ENCODE measurements at regions not wholly inside any gene's neighbourhood (a gene's known extent, or its start where the extent isn't known, plus 50 kb on each side); places are given as distances from the start of the nearest gene placed in this dataset.

GRCh38 chr7:153457746-153458145 is 594.5 kb upstream of the DPP6 start:
- TF ChIP-seq POLR2A (IDR thresholded peaks at IDR 0.05) (no peak), POLR2AphosphoS5 (IDR thresholded peaks at IDR 0.05) (no peak)
- TF ChIP-seq, protein P1, sequence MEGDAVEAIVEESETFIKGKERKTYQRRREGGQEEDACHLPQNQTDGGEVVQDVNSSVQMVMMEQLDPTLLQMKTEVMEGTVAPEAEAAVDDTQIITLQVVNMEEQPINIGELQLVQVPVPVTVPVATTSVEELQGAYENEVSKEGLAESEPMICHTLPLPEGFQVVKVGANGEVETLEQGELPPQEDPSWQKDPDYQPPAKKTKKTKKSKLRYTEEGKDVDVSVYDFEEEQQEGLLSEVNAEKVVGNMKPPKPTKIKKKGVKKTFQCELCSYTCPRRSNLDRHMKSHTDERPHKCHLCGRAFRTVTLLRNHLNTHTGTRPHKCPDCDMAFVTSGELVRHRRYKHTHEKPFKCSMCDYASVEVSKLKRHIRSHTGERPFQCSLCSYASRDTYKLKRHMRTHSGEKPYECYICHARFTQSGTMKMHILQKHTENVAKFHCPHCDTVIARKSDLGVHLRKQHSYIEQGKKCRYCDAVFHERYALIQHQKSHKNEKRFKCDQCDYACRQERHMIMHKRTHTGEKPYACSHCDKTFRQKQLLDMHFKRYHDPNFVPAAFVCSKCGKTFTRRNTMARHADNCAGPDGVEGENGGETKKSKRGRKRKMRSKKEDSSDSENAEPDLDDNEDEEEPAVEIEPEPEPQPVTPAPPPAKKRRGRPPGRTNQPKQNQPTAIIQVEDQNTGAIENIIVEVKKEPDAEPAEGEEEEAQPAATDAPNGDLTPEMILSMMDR (IDR thresholded peaks at IDR 0.05 in 8 of 11, conservative IDR thresholded peaks at IDR 0.05 in 3 of 11): no peak
- Histone ChIP-seq H3K36me3 (no peaks in the 10 kb centered on the region), H3K4me1 (no peaks in the 10 kb centered on the region), H3K27ac (no peak overlapping the region), H3K9me3 (peaks cover 0 to 21% (median 13%) of the 10 kb centered on the region in 8 donors), H3K4me3 (no peak overlapping the region), H3K27me3 (replicated peaks in 1 of 7) (no peaks in the 10 kb centered on the region)
- WGBS, 5 donors: 66 to 87% (median 78%) methylated on average over 7 of the region's 7 CpGs
- intact Hi-C loops (cut with DNase I; ENCODE audit: low total_unique reads): no loop called here
- DNase-seq: no peak

DNA sequence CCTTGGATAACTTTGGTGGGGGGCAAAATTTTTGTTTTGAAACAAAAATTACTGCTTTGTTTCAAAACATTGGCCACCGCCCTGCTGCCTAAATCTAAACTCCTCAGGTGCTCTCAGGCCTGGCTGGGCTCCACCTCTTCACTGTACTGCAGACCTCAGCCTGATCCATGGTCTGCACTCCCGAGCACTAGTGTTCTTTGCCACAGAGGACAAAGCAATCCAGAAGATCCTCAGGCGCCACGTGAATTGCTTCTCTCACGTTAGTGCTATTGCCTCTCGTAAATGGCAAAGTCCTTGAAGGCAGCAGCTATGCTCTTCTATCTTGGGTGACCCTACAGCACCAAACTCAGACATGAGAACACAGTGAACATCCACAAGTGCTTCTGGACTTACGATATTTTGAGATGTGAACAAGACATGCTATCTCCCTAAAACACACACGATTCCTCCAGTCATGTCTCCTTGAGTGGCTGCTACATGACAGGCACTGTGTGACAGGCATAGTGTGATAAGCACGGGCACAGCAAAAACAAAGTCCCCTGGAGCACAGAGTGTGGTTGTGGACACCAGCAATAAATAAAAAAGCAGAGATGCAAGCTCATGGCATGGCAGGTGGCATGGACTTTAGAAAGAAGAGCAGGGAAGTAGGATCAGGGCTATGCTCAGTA is 582.1 kb upstream of the DPP6 start:
- Histone ChIP-seq H3K27ac (no peak overlapping the region), H3K4me3 (no peak overlapping the region), H3K27me3 (replicated peaks in 1 of 7) (no peaks in the 10 kb centered on the region), H3K36me3 (no peaks in the 10 kb centered on the region), H3K4me1 (no peaks in the 10 kb centered on the region), H3K9me3 (peaks cover 0 to 23% (median 0%) of the 10 kb centered on the region in 8 donors)
- no peak for DNase-seq
- WGBS, 5 donors: 66 to 77% (median 69%) methylated on average over 9 of the region's 9 CpGs
- intact Hi-C loops (cut with DNase I; ENCODE audit: low total_unique reads): no loop called here
- TF ChIP-seq POLR2A (IDR thresholded peaks at IDR 0.05) (no peak), POLR2AphosphoS5 (IDR thresholded peaks at IDR 0.05) (no peak)
- TF ChIP-seq, protein P1 (IDR thresholded peaks at IDR 0.05 in 8 of 11, conservative IDR thresholded peaks at IDR 0.05 in 3 of 11): no peak

GRCh38 chr7:153472516-153472915 is 579.7 kb upstream of the DPP6 start:
- DNase-seq: no peak
- Histone ChIP-seq H3K27ac (peak overlapping the region in 1 of 8 donors; percentile 13), H3K36me3 (no peaks in the 10 kb centered on the region), H3K27me3 (replicated peaks in 1 of 7) (no peaks in the 10 kb centered on the region), H3K9me3 (peaks cover 0 to 9% (median 0%) of the 10 kb centered on the region in 8 donors), H3K4me3 (no peak overlapping the region), H3K4me1 (no peaks in the 10 kb centered on the region)
- intact Hi-C loops (cut with DNase I; ENCODE audit: low total_unique reads): no loop called here
- no peak for TF ChIP-seq POLR2A (IDR thresholded peaks at IDR 0.05)
- TF ChIP-seq POLR2AphosphoS5 (IDR thresholded peaks at IDR 0.05): no peak
- TF ChIP-seq, protein P1 (IDR thresholded peaks at IDR 0.05 in 8 of 11, conservative IDR thresholded peaks at IDR 0.05 in 3 of 11): no peak
- 74 to 97% (median 87%) methylated on average over 7 of the region's 7 CpGs for WGBS, 5 donors

DNA sequence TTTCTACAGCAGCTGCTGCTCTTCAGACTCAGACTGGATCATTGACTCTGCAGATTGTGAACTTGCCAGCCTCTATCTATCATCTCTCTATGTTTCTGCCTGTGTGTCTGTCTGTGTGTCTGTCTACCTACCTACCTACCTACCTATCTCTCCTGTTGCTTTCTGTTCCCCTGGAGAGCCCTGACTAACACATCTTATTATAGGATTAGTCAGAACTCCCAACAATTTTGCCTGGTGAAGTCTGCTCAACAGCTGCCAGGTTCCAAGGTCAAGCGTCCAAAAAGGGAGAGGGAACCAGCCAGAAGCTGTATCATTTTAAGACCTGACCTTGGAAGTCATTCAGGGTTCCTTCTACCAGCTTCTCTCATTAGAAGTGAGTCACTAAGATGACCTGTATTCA is 579.0 kb upstream of the DPP6 start:
- no peaks in the 10 kb centered on the region for H3K4me1 ChIP-seq
- H3K4me3 ChIP-seq: no peak overlapping the region
- intact Hi-C loops (cut with DNase I; ENCODE audit: low total_unique reads): no loop called here
- DNase-seq: no peak
- WGBS, 5 donors: 42 to 71% (median 48%) methylated on average over 1 of the region's 1 CpG
- H3K36me3 ChIP-seq: no peaks in the 10 kb centered on the region
- no peak for TF ChIP-seq POLR2A (IDR thresholded peaks at IDR 0.05)
- TF ChIP-seq POLR2AphosphoS5 (IDR thresholded peaks at IDR 0.05): no peak
- TF ChIP-seq, protein P1 (IDR thresholded peaks at IDR 0.05 in 8 of 11, conservative IDR thresholded peaks at IDR 0.05 in 3 of 11): no peak
- no peaks in the 10 kb centered on the region for H3K27me3 ChIP-seq (replicated peaks in 1 of 7)
- H3K27ac ChIP-seq: peak overlapping the region in 2 of 8 donors; percentile 3 to 13
- peaks cover 0 to 9% (median 0%) of the 10 kb centered on the region in 8 donors for H3K9me3 ChIP-seq

All from spleen (tissue), 11 donors.